ENCODE measurements at regions not wholly inside any gene's neighbourhood (a gene's known extent, or its start where the extent isn't known, plus 50 kb on each side); places are given as distances from the start of the nearest gene placed in this dataset.

DNA sequence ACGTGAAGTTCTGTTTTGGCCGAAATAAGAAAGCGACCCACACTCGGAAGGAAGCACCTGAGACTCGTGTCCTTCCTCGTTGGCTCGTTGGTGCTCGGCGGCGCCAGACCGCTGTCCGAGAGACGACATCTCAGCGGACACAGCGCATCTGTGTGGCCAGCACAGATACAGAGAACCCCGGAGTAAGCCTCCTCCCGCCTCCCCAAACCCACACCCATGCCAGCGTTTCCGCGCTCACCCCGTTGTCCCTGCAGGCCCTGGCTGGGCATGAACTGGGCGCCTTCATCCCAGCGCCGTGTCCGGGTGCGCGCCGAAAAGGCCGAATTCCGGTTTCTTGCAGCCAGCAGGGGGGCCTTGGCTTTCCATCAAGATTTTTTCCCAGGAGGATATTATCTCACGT, 127.6 kb downstream of the SOX1 start:
- DNase-seq, result no peak
- Histone ChIP-seq H3K27ac (ENCODE audit: low read depth in 1 of 2, low read length in 2 of 2) (no peak overlapping the region), H3K79me2 (ENCODE audit: insufficient read depth, low read length) (no peaks in the 10 kb centered on the region), H3K4me2 (replicated peaks; ENCODE audit: extremely low read depth, low read length, poor library complexity, severe bottlenecking) (no peak overlapping the region), H3K4me1 (ENCODE audit: control insufficient read depth in 1 of 2, insufficient read depth in 2 of 2, low read length in 2 of 2) (no peaks in the 10 kb centered on the region), H2AFZ (ENCODE audit: insufficient read depth, low read depth, low read length, poor library complexity, severe bottlenecking) (no peak overlapping the region), H3K9me3 (replicated peaks in 1 of 2; ENCODE audit: control insufficient read depth in 1 of 2, insufficient read depth in 1 of 2, low read length in 2 of 2) (peaks cover 17 to 28% of the 10 kb centered on the region in 2 donors), H4K20me1 (ENCODE audit: insufficient read depth, low read length) (no peaks in the 10 kb centered on the region), H3K36me3 (replicated peaks in 1 of 2; ENCODE audit: control insufficient read depth in 1 of 2, insufficient read depth in 2 of 2, low read length in 2 of 2) (no peaks in the 10 kb centered on the region), H3K9ac (ENCODE audit: insufficient read depth, low read length, poor library complexity, severe bottlenecking) (no peak overlapping the region), H3K4me3 (replicated peaks in 1 of 3; ENCODE audit: low read depth in 2 of 3, low read length in 3 of 3) (no peak overlapping the region), H3K27me3 (ENCODE audit: control insufficient read depth in 2 of 2, insufficient read depth in 2 of 2, low read length in 2 of 2) (no peaks in the 10 kb centered on the region)
- H3K27ac Mint-ChIP-seq, result no peak overlapping the region
- H3K27me3 Mint-ChIP-seq (ENCODE audit: low read depth in 3 of 3), result peaks cover 0 to 4% (median 2%) of the 10 kb centered on the region in 3 donors
- TF ChIP-seq, protein P1, sequence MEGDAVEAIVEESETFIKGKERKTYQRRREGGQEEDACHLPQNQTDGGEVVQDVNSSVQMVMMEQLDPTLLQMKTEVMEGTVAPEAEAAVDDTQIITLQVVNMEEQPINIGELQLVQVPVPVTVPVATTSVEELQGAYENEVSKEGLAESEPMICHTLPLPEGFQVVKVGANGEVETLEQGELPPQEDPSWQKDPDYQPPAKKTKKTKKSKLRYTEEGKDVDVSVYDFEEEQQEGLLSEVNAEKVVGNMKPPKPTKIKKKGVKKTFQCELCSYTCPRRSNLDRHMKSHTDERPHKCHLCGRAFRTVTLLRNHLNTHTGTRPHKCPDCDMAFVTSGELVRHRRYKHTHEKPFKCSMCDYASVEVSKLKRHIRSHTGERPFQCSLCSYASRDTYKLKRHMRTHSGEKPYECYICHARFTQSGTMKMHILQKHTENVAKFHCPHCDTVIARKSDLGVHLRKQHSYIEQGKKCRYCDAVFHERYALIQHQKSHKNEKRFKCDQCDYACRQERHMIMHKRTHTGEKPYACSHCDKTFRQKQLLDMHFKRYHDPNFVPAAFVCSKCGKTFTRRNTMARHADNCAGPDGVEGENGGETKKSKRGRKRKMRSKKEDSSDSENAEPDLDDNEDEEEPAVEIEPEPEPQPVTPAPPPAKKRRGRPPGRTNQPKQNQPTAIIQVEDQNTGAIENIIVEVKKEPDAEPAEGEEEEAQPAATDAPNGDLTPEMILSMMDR (IDR thresholded peaks at IDR 0.05), result no peak
- peaks cover 15 to 34% (median 24%) of the 10 kb centered on the region in 7 donors for H3K9me3 Mint-ChIP-seq
- WGBS (ENCODE audit: insufficient coverage), result 92% methylated on average over 29 of the region's 31 CpGs
- H3K4me1 Mint-ChIP-seq, result no peaks in the 10 kb centered on the region
- no peak overlapping the region for H3K4me3 Mint-ChIP-seq
- no peaks in the 10 kb centered on the region for H3K36me3 Mint-ChIP-seq
- intact Hi-C loops (cut with micrococcal nuclease), result no loop called here

- Mint-ChIP-seq H3K27ac (no peak overlapping the region), H3K4me3 (no peak overlapping the region), H3K36me3 (no peaks in the 10 kb centered on the region), H3K9me3 (peaks cover 9 to 32% (median 17%) of the 10 kb centered on the region in 7 donors), H3K27me3 (ENCODE audit: low read depth in 3 of 3) (peaks cover 2 to 8% (median 4%) of the 10 kb centered on the region in 3 donors), H3K4me1 (no peaks in the 10 kb centered on the region)
- Histone ChIP-seq H3K79me2 (ENCODE audit: insufficient read depth, low read length) (no peaks in the 10 kb centered on the region), H3K4me3 (replicated peaks in 1 of 3; ENCODE audit: low read depth in 2 of 3, low read length in 3 of 3) (no peak overlapping the region), H4K20me1 (ENCODE audit: insufficient read depth, low read length) (no peaks in the 10 kb centered on the region), H3K27ac (ENCODE audit: low read depth in 1 of 2, low read length in 2 of 2) (no peak overlapping the region), H3K9ac (ENCODE audit: insufficient read depth, low read length, poor library complexity, severe bottlenecking) (no peak overlapping the region), H3K4me1 (ENCODE audit: control insufficient read depth in 1 of 2, insufficient read depth in 2 of 2, low read length in 2 of 2) (no peaks in the 10 kb centered on the region), H3K9me3 (replicated peaks in 1 of 2; ENCODE audit: control insufficient read depth in 1 of 2, insufficient read depth in 1 of 2, low read length in 2 of 2) (peaks cover 12 to 28% of the 10 kb centered on the region in 2 donors), H3K27me3 (ENCODE audit: control insufficient read depth in 2 of 2, insufficient read depth in 2 of 2, low read length in 2 of 2) (no peaks in the 10 kb centered on the region), H3K4me2 (replicated peaks; ENCODE audit: extremely low read depth, low read length, poor library complexity, severe bottlenecking) (no peak overlapping the region), H2AFZ (ENCODE audit: insufficient read depth, low read depth, low read length, poor library complexity, severe bottlenecking) (no peak overlapping the region), H3K36me3 (replicated peaks in 1 of 2; ENCODE audit: control insufficient read depth in 1 of 2, insufficient read depth in 2 of 2, low read length in 2 of 2) (no peaks in the 10 kb centered on the region)
- 87% methylated on average over 10 of the region's 17 CpGs for WGBS (ENCODE audit: insufficient coverage)
- TF ChIP-seq, protein P1 (IDR thresholded peaks at IDR 0.05), result no peak
- intact Hi-C loops (cut with micrococcal nuclease), result no loop called here
- DNase-seq, result no peak
These were observed 131.6 kb downstream of the SOX1 start for GRCh38 chr13:112198396-112199010.
